Upper lobe of right lung (tissue), 1 donor: ENCODE measurements at regions not wholly inside any gene's neighbourhood (a gene's known extent, or its start where the extent isn't known, plus 50 kb on each side); places are given as distances from the start of the nearest gene placed in this dataset.

Experiments used
- ATAC-seq: fragments of 200-7000 bp; cut with Tn5 transposase; one replicate; pipeline ENCODE4 v1.9.1; 2020; ENCODE audit warnings: mild to moderate bottlenecking, moderate library complexity
- DNase-seq: peaks from one replicate; pipeline ENCODE4 v3.0.0-alpha.2; 2020
- H3K27ac ChIP-seq: fragments of 200-600 bp; one replicate; pipeline ENCODE4 v1.8.0; 2022
- H3K27me3 ChIP-seq: fragments of 200-600 bp; one replicate; pipeline ENCODE4 v1.8.0; 2022; ENCODE audit warnings: mild to moderate bottlenecking
- H3K36me3 ChIP-seq: fragments of 200-600 bp; one replicate; pipeline ENCODE4 v1.8.0; 2022
- H3K4me1 ChIP-seq: fragments of 200-600 bp; one replicate; pipeline ENCODE4 v1.8.0; 2022
- H3K4me3 ChIP-seq: fragments of 200-600 bp; one replicate; pipeline ENCODE4 v1.8.0; 2022; ENCODE audit warnings: mild to moderate bottlenecking
- H3K9me3 ChIP-seq: fragments of 200-600 bp; one replicate; pipeline ENCODE4 v1.8.0; 2022
- CTCF ChIP-seq: fragments of 200-600 bp; IDR thresholded peaks from one replicate; pipeline ENCODE4 v1.8.0; 2022; ENCODE audit warnings: antibody characterized with exemption
- intact Hi-C: fragments of 100-400 bp; cut with DNase I; formaldehyde crosslinking; loops from one replicate; pipeline ENCODE4 v1.11.0; 2022
- donor health status: DM: no; HTN: yes; CAD: no; lungs with severe emphysema.

- H3K27me3 ChIP-seq: no peaks in the 10 kb centered on the region
- DNase-seq (peak; percentile 32), ATAC-seq (no peak)
- no peak overlapping the region for H3K4me3 ChIP-seq
- H3K36me3 ChIP-seq: no peaks in the 10 kb centered on the region
- H3K27ac ChIP-seq: no peak overlapping the region
- H3K9me3 ChIP-seq: no peaks in the 10 kb centered on the region
- no peaks in the 10 kb centered on the region for H3K4me1 ChIP-seq
- no peak for TF ChIP-seq CTCF
- intact Hi-C loops: no loop called here
Measured at GRCh38 chr20:61126369-61127195, 125.5 kb upstream of the CDH4 start.

GRCh38 chr20:61127311-61128039, 124.6 kb upstream of the CDH4 start:
- ATAC-seq (no peak), DNase-seq (peak; percentile 33)
- no peaks in the 10 kb centered on the region for H3K9me3 ChIP-seq
- intact Hi-C loops: no loop called here
- H3K36me3 ChIP-seq: no peaks in the 10 kb centered on the region
- H3K4me1 ChIP-seq: no peaks in the 10 kb centered on the region
- H3K4me3 ChIP-seq: no peak overlapping the region
- TF ChIP-seq CTCF: no peak
- H3K27ac ChIP-seq: no peak overlapping the region
- H3K27me3 ChIP-seq: no peaks in the 10 kb centered on the region

GRCh38 chr20:61128701-61129269, 123.3 kb upstream of the CDH4 start:
- Histone ChIP-seq H3K4me1 (no peaks in the 10 kb centered on the region), H3K4me3 (no peak overlapping the region), H3K27me3 (no peaks in the 10 kb centered on the region), H3K27ac (no peak overlapping the region), H3K9me3 (no peaks in the 10 kb centered on the region), H3K36me3 (no peaks in the 10 kb centered on the region)
- ATAC-seq (no peak), DNase-seq (no peak)
- intact Hi-C loops: no loop called here
- TF ChIP-seq CTCF: no peak

- Histone ChIP-seq H3K9me3 (no peaks in the 10 kb centered on the region), H3K4me3 (no peak overlapping the region), H3K27me3 (no peaks in the 10 kb centered on the region), H3K36me3 (no peaks in the 10 kb centered on the region), H3K4me1 (no peaks in the 10 kb centered on the region), H3K27ac (no peak overlapping the region)
- TF ChIP-seq CTCF: no peak
- no peak for ATAC-seq
- intact Hi-C loops: no loop called here
- DNase-seq: no peak
Measured at GRCh38 chr20:61129311-61129710, 122.8 kb upstream of the CDH4 start.

GRCh38 chr20:61130156-61130555, 121.9 kb upstream of the CDH4 start:
- ATAC-seq (no peak), DNase-seq (no peak)
- Histone ChIP-seq H3K27me3 (peaks cover 2% of the 10 kb centered on the region), H3K9me3 (no peaks in the 10 kb centered on the region), H3K4me1 (no peaks in the 10 kb centered on the region), H3K27ac (no peak overlapping the region), H3K36me3 (no peaks in the 10 kb centered on the region), H3K4me3 (no peak overlapping the region)
- intact Hi-C loops: no loop called here
- no peak for TF ChIP-seq CTCF
